22Rv1 (cell line): ENCODE measurements at regions not wholly inside any gene's neighbourhood (a gene's known extent, or its start where the extent isn't known, plus 50 kb on each side); places are given as distances from the start of the nearest gene placed in this dataset.

Experiments
- CTCF ChIP-seq: fragments of 450-650 bp; IDR thresholded peaks from 2 replicates; pipeline ENCODE4 v1.5.1; 2017; ENCODE audit warnings: mild to moderate bottlenecking
- ZFX ChIP-seq: fragments of 450-650 bp; IDR thresholded peaks from 2 replicates; pipeline ENCODE4 v1.6.1; 2017; ENCODE audit warnings: antibody characterized with exemption, borderline replicate concordance

GRCh38 chr20:4453359-4453758 is 204.3 kb upstream of the ADRA1D start:
- no peak for TF ChIP-seq CTCF
- no peak for TF ChIP-seq ZFX
